ENCODE measurements at regions not wholly inside any gene's neighbourhood (a gene's known extent, or its start where the extent isn't known, plus 50 kb on each side); places are given as distances from the start of the nearest gene placed in this dataset.

GRCh38 chr13:85650613-85651012 lies 148.6 kb downstream of the SLITRK6 start:
- TF ChIP-seq CTCF (conservative IDR thresholded peaks at IDR 0.05; ENCODE audit: low read depth in 2 of 2): no peak
- no peak for TF ChIP-seq JUNB (IDR thresholded peaks at IDR 0.05; ENCODE audit: unreplicated experiment)
- no peak for TF ChIP-seq CREB1 (CRISPR knock-in tag; IDR thresholded peaks at IDR 0.05; ENCODE audit: low read depth)
- TF ChIP-seq EZH2 (IDR thresholded peaks at IDR 0.05; ENCODE audit: low read depth, unreplicated experiment): no peak
- no peak for TF ChIP-seq POLR2AphosphoS5 (IDR thresholded peaks at IDR 0.05; ENCODE audit: low read depth)
- TF ChIP-seq, protein P1, sequence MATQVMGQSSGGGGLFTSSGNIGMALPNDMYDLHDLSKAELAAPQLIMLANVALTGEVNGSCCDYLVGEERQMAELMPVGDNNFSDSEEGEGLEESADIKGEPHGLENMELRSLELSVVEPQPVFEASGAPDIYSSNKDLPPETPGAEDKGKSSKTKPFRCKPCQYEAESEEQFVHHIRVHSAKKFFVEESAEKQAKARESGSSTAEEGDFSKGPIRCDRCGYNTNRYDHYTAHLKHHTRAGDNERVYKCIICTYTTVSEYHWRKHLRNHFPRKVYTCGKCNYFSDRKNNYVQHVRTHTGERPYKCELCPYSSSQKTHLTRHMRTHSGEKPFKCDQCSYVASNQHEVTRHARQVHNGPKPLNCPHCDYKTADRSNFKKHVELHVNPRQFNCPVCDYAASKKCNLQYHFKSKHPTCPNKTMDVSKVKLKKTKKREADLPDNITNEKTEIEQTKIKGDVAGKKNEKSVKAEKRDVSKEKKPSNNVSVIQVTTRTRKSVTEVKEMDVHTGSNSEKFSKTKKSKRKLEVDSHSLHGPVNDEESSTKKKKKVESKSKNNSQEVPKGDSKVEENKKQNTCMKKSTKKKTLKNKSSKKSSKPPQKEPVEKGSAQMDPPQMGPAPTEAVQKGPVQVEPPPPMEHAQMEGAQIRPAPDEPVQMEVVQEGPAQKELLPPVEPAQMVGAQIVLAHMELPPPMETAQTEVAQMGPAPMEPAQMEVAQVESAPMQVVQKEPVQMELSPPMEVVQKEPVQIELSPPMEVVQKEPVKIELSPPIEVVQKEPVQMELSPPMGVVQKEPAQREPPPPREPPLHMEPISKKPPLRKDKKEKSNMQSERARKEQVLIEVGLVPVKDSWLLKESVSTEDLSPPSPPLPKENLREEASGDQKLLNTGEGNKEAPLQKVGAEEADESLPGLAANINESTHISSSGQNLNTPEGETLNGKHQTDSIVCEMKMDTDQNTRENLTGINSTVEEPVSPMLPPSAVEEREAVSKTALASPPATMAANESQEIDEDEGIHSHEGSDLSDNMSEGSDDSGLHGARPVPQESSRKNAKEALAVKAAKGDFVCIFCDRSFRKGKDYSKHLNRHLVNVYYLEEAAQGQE (IDR thresholded peaks at IDR 0.05; ENCODE audit: unreplicated experiment): no peak
- no peak for TF ChIP-seq STAT1 (IDR thresholded peaks at IDR 0.05; ENCODE audit: unreplicated experiment)
- no peak for TF ChIP-seq ZNF331 (CRISPR knock-in tag; IDR thresholded peaks at IDR 0.05; ENCODE audit: low read depth)
- no peak for TF ChIP-seq EZH2phosphoT487 (IDR thresholded peaks at IDR 0.05; ENCODE audit: unreplicated experiment)
